Epithelial cell of proximal tubule (primary cell): ENCODE measurements at regions not wholly inside any gene's neighbourhood (a gene's known extent, or its start where the extent isn't known, plus 50 kb on each side); places are given as distances from the start of the nearest gene placed in this dataset.

Experiments
- DNase-seq: peaks from one replicate; pipeline ENCODE4 v3.0.0-alpha.2; 2011; ENCODE audit warnings: low read depth
- H3K4me3 ChIP-seq: 2 replicates; pipeline ENCODE4 v1.5.1; 2011; ENCODE audit warnings: low read depth, mild to moderate bottlenecking, low read length
- TF ChIP-seq, protein P1 (sequence below): conservative IDR thresholded peaks from 2 replicates; pipeline ENCODE4 v1.5.1; 2012; ENCODE audit warnings: low read depth, mild to moderate bottlenecking, low read length

- TF ChIP-seq, protein P1, sequence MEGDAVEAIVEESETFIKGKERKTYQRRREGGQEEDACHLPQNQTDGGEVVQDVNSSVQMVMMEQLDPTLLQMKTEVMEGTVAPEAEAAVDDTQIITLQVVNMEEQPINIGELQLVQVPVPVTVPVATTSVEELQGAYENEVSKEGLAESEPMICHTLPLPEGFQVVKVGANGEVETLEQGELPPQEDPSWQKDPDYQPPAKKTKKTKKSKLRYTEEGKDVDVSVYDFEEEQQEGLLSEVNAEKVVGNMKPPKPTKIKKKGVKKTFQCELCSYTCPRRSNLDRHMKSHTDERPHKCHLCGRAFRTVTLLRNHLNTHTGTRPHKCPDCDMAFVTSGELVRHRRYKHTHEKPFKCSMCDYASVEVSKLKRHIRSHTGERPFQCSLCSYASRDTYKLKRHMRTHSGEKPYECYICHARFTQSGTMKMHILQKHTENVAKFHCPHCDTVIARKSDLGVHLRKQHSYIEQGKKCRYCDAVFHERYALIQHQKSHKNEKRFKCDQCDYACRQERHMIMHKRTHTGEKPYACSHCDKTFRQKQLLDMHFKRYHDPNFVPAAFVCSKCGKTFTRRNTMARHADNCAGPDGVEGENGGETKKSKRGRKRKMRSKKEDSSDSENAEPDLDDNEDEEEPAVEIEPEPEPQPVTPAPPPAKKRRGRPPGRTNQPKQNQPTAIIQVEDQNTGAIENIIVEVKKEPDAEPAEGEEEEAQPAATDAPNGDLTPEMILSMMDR, result no peak
- no peak for DNase-seq
Measured at GRCh38 chr4:188680667-188681063, 541.4 kb downstream of the TRIML1 start.

GRCh38 chr4:188682321-188682720, 543.1 kb downstream of the TRIML1 start:
- TF ChIP-seq, protein P1, result no peak
- no peak overlapping the region for H3K4me3 ChIP-seq
- no peak for DNase-seq

More at GRCh38 chr4:188680667-188681063, 541.4 kb downstream of the TRIML1 start:
- H3K4me3 ChIP-seq, result no peak overlapping the region

DNA sequence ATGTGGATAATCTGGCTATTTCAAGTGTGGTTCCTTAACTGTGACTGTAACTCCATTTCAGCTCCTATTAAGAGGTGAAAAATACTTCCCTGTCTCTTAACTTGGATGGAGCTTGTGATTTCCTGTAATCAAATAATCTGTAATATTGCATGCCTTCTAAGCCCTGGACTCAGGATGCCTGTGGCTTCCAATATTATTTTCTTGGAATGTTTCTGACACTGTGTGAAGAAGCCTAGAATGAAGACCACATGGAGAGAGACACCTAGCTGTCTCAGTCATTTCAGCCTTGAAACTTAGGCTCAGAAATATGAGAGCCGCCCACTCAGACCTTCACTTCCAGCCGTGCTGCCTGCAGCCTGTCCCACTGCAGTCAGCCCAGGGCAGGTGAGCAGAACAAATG, 544.3 kb downstream of the TRIML1 start:
- no peak for DNase-seq
- TF ChIP-seq, protein P1, result no peak
- no peak overlapping the region for H3K4me3 ChIP-seq

GRCh38 chr4:188688956-188689355, 549.7 kb downstream of the TRIML1 start:
- TF ChIP-seq, protein P1, result no peak
- no peak overlapping the region for H3K4me3 ChIP-seq
- no peak for DNase-seq

- TF ChIP-seq, protein P1, result no peak
- DNase-seq, result no peak
- no peak overlapping the region for H3K4me3 ChIP-seq
Measured at GRCh38 chr4:188691811-188692210, 552.6 kb downstream of the TRIML1 start.

DNA sequence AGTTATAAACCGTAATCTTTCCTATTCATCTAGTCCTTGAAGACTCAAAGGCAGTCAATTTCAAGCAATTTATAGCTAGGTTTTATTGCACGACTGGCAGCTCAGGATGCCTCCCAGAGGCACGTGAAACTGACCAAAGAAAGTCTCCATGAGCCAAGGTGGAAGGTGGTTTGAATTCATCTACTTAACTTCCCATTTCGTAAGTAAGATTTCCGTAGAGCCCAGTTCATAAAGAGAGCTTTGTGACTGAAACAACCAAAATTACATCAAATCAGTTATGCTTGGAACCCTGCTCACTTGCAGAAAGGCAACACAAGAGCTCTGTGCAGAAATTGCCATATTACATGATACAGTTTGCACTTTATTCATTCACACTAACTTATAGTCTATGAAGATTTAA, 556.0 kb downstream of the TRIML1 start:
- DNase-seq, result no peak
- TF ChIP-seq, protein P1, result no peak
- H3K4me3 ChIP-seq, result no peak overlapping the region

- TF ChIP-seq, protein P1, result no peak
- DNase-seq, result no peak
- no peak overlapping the region for H3K4me3 ChIP-seq
Measured at GRCh38 chr4:188697243-188697642, 558.0 kb downstream of the TRIML1 start.
